ENCODE measurements at regions not wholly inside any gene's neighbourhood (a gene's known extent, or its start where the extent isn't known, plus 50 kb on each side); places are given as distances from the start of the nearest gene placed in this dataset.

GRCh38 chr11:41579546-41579945 is 120.1 kb upstream of the LRRC4C start:
- TF ChIP-seq, protein P1, sequence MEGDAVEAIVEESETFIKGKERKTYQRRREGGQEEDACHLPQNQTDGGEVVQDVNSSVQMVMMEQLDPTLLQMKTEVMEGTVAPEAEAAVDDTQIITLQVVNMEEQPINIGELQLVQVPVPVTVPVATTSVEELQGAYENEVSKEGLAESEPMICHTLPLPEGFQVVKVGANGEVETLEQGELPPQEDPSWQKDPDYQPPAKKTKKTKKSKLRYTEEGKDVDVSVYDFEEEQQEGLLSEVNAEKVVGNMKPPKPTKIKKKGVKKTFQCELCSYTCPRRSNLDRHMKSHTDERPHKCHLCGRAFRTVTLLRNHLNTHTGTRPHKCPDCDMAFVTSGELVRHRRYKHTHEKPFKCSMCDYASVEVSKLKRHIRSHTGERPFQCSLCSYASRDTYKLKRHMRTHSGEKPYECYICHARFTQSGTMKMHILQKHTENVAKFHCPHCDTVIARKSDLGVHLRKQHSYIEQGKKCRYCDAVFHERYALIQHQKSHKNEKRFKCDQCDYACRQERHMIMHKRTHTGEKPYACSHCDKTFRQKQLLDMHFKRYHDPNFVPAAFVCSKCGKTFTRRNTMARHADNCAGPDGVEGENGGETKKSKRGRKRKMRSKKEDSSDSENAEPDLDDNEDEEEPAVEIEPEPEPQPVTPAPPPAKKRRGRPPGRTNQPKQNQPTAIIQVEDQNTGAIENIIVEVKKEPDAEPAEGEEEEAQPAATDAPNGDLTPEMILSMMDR (IDR thresholded peaks at IDR 0.05; ENCODE audit: poor library complexity, severe bottlenecking) = no peak
- no peak for TF ChIP-seq SMC3 (conservative IDR thresholded peaks at IDR 0.05; ENCODE audit: poor library complexity)
